ENCODE measurements at regions not wholly inside any gene's neighbourhood (a gene's known extent, or its start where the extent isn't known, plus 50 kb on each side); places are given as distances from the start of the nearest gene placed in this dataset.

- no peak for TF ChIP-seq EZH2phosphoT487 (IDR thresholded peaks at IDR 0.05; ENCODE audit: insufficient read depth, low read depth)
- TF ChIP-seq EZH2 (IDR thresholded peaks at IDR 0.05; ENCODE audit: insufficient read depth, poor library complexity, severe bottlenecking), result no peak
Measured at GRCh38 chr3:43978708-43979107, 263.0 kb upstream of the TOPAZ1 start.

All from GM23248 (cell line).